ENCODE measurements at regions not wholly inside any gene's neighbourhood (a gene's known extent, or its start where the extent isn't known, plus 50 kb on each side); places are given as distances from the start of the nearest gene placed in this dataset.
"Not testable (repeated sequence)": the region's sequence is repeated elsewhere in the genome, so short reads cannot be mapped to it uniquely, and the experiment has no call there.

GRCh38 chr5:38681029-38681706 lies 124.7 kb upstream of the LIFR start:
- no peak for DNase-seq

- DNase-seq: no peak
These were observed 125.5 kb upstream of the LIFR start for GRCh38 chr5:38681966-38682365.

GRCh38 chr5:38686658-38687057 lies 130.2 kb upstream of the LIFR start:
- DNase-seq: no peak

GRCh38 chr5:38692346-38692745 lies 135.9 kb upstream of the LIFR start:
- no peak for DNase-seq

- DNase-seq: no peak
These were observed 136.5 kb upstream of the LIFR start for GRCh38 chr5:38692781-38693527.

GRCh38 chr5:38695021-38695958 lies 138.8 kb upstream of the LIFR start:
- no peak for DNase-seq

GRCh38 chr5:38697013-38697412 lies 140.6 kb upstream of the LIFR start:
- no peak for DNase-seq

- not testable (repeated sequence) for DNase-seq
These were observed 140.3 kb upstream of the OSMR start for GRCh38 chr5:38705529-38705928.

- DNase-seq: no peak
These were observed 139.4 kb upstream of the OSMR start for GRCh38 chr5:38706376-38706775.

GRCh38 chr5:38707352-38708210 lies 138.2 kb upstream of the OSMR start:
- no peak for DNase-seq

- no peak for DNase-seq
These were observed 136.0 kb upstream of the OSMR start for GRCh38 chr5:38709678-38710306.

GRCh38 chr5:38710627-38711026 lies 135.2 kb upstream of the OSMR start:
- DNase-seq: no peak

- DNase-seq: no peak
These were observed 133.4 kb upstream of the OSMR start for GRCh38 chr5:38712391-38712790.

GRCh38 chr5:38714240-38714639 lies 131.6 kb upstream of the OSMR start:
- no peak for DNase-seq

- DNase-seq: no peak
These were observed 131.0 kb upstream of the OSMR start for GRCh38 chr5:38714703-38715355.

- DNase-seq: no peak
These were observed 130.1 kb upstream of the OSMR start for GRCh38 chr5:38715696-38716095.

GRCh38 chr5:38716516-38716915 lies 129.3 kb upstream of the OSMR start:
- no peak for DNase-seq

GRCh38 chr5:38718771-38719391 lies 126.9 kb upstream of the OSMR start:
- no peak for DNase-seq

GRCh38 chr5:38719403-38719802 lies 126.4 kb upstream of the OSMR start:
- DNase-seq: no peak

- DNase-seq: no peak
These were observed 125.9 kb upstream of the OSMR start for GRCh38 chr5:38719916-38720315.
